Astrocyte of the cerebellum (primary cell): ENCODE measurements at regions not wholly inside any gene's neighbourhood (a gene's known extent, or its start where the extent isn't known, plus 50 kb on each side); places are given as distances from the start of the nearest gene placed in this dataset.

Experiments used
- DNase-seq: peaks from one replicate; pipeline ENCODE4 v3.0.0-alpha.2; 2011; ENCODE audit warnings: low read depth
- H3K4me3 ChIP-seq: 2 replicates; pipeline ENCODE4 v1.5.1; 2011; ENCODE audit warnings: mild to moderate bottlenecking, low read depth, low read length, moderate library complexity
- in situ Hi-C: cut with HindIII; loops from 2 replicates; pipeline ENCODE4 v1.10.0; 2017; ENCODE audit warnings: low sequenced_read_pairs
- TF ChIP-seq, protein P1 (sequence below): IDR thresholded peaks from 2 replicates; pipeline ENCODE4 v1.5.1; 2012; ENCODE audit warnings: low read length, low read depth, moderate library complexity, mild to moderate bottlenecking; ENCODE audit errors: missing control alignments

DNA sequence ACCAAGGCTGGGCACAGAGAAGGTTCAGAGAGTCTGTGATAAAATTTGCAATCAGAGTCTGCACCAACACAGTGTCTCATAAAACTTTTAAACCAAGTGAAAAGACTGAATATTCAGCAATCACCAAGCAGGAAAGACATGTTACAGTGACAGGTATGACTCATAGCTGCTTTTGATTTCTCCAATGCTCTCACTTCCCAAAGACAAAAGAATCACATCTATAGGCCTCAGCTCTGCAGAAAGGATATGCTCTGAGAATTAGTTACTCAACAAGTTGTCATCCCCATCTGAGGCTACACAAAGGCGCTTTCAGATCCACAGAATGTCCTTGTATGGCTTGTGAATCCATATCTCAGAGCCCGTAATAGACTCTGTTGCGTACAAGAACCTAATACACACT is 92.5 kb downstream of the KCNF1 start:
- TF ChIP-seq, protein P1, sequence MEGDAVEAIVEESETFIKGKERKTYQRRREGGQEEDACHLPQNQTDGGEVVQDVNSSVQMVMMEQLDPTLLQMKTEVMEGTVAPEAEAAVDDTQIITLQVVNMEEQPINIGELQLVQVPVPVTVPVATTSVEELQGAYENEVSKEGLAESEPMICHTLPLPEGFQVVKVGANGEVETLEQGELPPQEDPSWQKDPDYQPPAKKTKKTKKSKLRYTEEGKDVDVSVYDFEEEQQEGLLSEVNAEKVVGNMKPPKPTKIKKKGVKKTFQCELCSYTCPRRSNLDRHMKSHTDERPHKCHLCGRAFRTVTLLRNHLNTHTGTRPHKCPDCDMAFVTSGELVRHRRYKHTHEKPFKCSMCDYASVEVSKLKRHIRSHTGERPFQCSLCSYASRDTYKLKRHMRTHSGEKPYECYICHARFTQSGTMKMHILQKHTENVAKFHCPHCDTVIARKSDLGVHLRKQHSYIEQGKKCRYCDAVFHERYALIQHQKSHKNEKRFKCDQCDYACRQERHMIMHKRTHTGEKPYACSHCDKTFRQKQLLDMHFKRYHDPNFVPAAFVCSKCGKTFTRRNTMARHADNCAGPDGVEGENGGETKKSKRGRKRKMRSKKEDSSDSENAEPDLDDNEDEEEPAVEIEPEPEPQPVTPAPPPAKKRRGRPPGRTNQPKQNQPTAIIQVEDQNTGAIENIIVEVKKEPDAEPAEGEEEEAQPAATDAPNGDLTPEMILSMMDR, result no peak

DNA sequence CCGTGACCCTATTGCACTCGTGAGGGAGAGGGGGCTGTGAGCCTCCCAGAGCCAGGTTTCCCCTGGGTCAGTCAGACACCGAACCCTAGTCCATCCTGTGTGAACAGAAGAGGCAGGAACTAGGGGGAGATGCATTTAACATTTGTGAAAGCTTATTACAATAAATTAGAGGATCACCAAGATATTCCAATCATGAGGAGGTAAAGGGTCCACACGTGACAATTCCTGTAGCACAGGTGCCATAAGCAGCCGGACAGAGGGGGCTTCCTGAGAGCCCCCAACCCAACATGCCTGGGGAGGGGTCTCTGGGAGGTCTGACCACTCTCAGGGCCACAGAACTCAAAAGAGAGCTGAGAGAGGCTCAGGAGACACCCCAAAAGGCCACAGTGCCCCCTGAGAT is 93.3 kb downstream of the KCNF1 start:
- in situ Hi-C loops, result no loop called here
- no peak overlapping the region for H3K4me3 ChIP-seq
- no peak for DNase-seq
- TF ChIP-seq, protein P1, result no peak

More for the DNA sequence above, 92.5 kb downstream of the KCNF1 start:
- DNase-seq, result peak; percentile 26
- no peak overlapping the region for H3K4me3 ChIP-seq
- in situ Hi-C loops, result no loop called here

DNA sequence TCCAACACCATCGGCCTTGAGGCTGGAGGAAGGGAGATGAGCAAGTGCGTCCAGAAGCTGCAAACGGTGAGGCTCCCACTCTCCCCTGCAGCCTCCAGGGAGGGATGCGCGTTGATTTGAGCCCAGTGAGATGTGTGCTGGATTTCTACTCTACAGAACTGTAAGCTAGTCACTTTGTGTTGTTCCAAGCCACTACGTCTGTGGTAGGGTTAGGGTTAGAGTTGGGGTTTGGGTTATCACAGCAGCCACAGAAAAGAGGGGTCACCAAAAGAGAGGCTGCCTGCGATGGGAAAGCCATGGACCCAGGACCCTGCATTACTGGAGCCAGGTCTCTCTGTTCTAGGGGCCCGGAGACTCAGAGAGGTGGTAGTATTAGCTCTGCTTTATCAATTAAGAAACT is 94.5 kb downstream of the KCNF1 start:
- H3K4me3 ChIP-seq, result no peak overlapping the region
- no peak for DNase-seq
- in situ Hi-C loops, result no loop called here
- TF ChIP-seq, protein P1, result no peak

DNA sequence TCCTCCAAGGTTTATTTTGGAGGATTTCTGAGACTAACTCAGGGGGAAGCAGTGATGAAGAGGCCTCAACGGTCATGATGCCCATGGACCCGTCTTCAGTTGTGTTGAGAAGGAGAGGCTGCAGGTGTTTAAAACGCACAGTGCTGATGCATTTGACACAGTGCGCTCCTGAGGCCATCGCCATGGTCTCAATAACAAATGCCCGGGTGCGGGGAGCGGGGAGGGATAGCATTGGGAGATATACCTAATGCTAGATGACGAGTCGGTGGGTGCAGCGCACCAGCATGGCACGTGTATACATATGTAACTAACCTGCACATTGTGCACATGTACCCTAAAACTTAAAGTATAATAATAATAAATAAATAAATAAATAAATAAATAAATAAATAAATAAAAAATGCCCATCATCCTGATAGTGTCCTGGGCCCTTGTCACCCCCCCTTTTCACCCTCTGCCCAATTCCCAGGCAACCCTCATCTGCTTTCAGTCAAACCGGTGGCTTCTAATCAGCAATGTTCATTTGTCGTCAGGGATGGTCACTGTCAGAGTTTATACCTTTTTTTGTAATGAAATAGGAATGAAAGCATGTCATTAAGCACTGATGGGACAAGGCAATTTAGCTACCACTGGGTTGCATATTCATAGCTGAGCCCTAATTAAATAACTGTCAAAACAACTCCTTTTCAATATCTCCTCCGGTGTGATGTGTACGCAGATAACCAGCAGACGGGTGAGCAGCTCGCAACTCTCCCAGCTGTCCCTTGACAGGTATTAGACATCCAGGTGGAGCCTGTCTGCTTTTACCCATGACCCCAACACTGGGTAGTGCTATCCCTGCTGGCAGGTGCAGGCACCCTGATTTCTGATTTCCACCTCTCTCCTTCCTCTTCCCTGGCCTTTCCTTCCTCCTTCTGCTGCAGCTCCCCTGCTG is 95.9 kb downstream of the KCNF1 start:
- in situ Hi-C loops, result no loop called here
- TF ChIP-seq, protein P1, result no peak
- DNase-seq, result no peak
- H3K4me3 ChIP-seq, result no peak overlapping the region

DNA sequence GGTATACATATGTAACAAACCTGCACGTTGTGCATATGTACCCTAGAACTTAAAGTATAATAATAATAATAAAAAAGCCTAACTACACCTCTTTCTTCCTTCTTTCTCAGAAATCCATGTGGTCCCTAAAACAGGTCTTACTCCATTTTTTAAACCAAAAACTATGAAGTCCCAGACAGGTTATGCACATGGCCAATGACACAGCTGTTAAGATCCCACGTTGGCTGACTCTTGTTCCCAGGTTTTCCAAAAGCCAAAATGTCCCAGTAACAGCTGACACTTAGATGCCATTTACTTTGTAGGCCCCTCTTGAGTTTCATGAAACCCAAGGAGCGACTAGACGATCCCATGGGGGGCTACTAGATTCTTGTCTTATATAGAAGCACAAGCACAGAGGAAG is 97.0 kb downstream of the KCNF1 start:
- no peak for DNase-seq
- TF ChIP-seq, protein P1, result no peak
- in situ Hi-C loops, result no loop called here
- H3K4me3 ChIP-seq, result no peak overlapping the region

DNA sequence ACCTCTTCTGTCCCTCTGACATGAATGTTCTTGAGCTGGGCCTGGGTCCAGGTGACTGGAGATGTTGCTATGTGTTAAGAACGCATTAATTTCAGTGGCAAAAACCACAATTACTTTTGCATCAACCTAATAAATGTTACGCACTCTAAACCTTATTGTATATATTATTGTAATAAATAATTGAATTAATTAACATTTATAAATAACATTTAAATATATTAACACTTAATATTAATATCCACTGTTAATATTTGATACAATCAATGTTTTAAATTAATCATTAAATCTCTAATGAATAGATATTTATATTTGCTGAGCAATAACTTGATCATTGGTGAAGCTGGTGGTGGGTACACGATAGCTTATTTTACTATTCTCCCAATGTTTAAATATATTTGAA is 97.4 kb downstream of the KCNF1 start:
- no peak overlapping the region for H3K4me3 ChIP-seq
- TF ChIP-seq, protein P1, result no peak
- in situ Hi-C loops, result no loop called here
- DNase-seq, result no peak
